ENCODE measurements at regions not wholly inside any gene's neighbourhood (a gene's known extent, or its start where the extent isn't known, plus 50 kb on each side); places are given as distances from the start of the nearest gene placed in this dataset.

DNA sequence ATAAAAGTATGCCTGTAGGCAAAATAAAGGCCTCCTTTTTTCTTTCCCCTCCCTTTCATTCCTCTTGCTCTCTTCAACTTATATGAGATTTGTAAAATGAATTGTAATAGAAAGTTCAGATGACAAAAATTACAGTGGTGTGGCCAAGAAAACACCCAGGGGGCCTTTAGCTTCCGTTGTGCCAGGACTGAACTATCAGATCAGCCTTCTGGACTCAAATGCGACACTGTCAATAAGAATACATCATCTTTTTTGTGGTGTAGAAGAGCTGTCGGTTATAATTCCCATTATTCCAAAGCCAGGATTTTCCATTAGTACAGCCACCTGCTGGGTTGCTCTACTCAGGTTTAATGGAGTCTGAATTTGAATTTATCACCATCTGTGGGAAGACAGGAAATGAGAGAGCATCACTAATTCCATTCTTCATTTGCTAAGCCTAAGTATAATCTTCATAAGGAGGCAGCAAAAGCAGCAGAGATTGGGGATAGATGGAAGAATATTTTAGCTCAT is 443.4 kb downstream of the ANXA1 start:
- TF ChIP-seq, protein P1, sequence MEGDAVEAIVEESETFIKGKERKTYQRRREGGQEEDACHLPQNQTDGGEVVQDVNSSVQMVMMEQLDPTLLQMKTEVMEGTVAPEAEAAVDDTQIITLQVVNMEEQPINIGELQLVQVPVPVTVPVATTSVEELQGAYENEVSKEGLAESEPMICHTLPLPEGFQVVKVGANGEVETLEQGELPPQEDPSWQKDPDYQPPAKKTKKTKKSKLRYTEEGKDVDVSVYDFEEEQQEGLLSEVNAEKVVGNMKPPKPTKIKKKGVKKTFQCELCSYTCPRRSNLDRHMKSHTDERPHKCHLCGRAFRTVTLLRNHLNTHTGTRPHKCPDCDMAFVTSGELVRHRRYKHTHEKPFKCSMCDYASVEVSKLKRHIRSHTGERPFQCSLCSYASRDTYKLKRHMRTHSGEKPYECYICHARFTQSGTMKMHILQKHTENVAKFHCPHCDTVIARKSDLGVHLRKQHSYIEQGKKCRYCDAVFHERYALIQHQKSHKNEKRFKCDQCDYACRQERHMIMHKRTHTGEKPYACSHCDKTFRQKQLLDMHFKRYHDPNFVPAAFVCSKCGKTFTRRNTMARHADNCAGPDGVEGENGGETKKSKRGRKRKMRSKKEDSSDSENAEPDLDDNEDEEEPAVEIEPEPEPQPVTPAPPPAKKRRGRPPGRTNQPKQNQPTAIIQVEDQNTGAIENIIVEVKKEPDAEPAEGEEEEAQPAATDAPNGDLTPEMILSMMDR (conservative IDR thresholded peaks at IDR 0.05; ENCODE audit: low read length) = no peak
- TF ChIP-seq EZH2phosphoT487 (IDR thresholded peaks at IDR 0.05; ENCODE audit: borderline replicate concordance, low read depth, low read length) = no peak

Measured in OCI-LY7 (cell line).